ENCODE measurements at regions not wholly inside any gene's neighbourhood (a gene's known extent, or its start where the extent isn't known, plus 50 kb on each side); places are given as distances from the start of the nearest gene placed in this dataset.

- TF ChIP-seq EZH2 (IDR thresholded peaks at IDR 0.05) (no peak), EZH2phosphoT487 (IDR thresholded peaks at IDR 0.05) (no peak)
Observed at GRCh38 chr1:214717351-214717750, 114.4 kb downstream of the CENPF start.
